H9 (cell line): ENCODE measurements at regions not wholly inside any gene's neighbourhood (a gene's known extent, or its start where the extent isn't known, plus 50 kb on each side); places are given as distances from the start of the nearest gene placed in this dataset.

Source experiments
- DNase-seq: peaks from one replicate; pipeline ENCODE4 v3.0.0-alpha.2; 2017
- H2AFZ ChIP-seq: one replicate; pipeline ENCODE4 v1.6.1; 2013; ENCODE audit warnings: mild to moderate bottlenecking, low read length, control low read depth, moderate library complexity
- H2AK5ac ChIP-seq: 2 replicates; pipeline ENCODE4 v1.6.1; 2013; ENCODE audit warnings: low read length, control low read depth, mixed read lengths; ENCODE audit not compliant: insufficient read length
- H2BK120ac ChIP-seq: one replicate; pipeline ENCODE4 v1.6.1; 2013; ENCODE audit warnings: low read depth, mild to moderate bottlenecking, low read length, control low read depth, inconsistent platforms; ENCODE audit not compliant: poor library complexity, severe bottlenecking
- H2BK12ac ChIP-seq: 2 replicates; pipeline ENCODE4 v1.6.1; 2013; ENCODE audit warnings: low read length, control low read depth, mixed read lengths, low read depth; ENCODE audit not compliant: insufficient read length
- H2BK15ac ChIP-seq: 2 replicates; pipeline ENCODE4 v1.6.1; 2013; ENCODE audit warnings: low read depth, low read length, control low read depth
- H2BK20ac ChIP-seq: one replicate; pipeline ENCODE4 v1.6.1; 2013; ENCODE audit warnings: low read depth, mild to moderate bottlenecking, low read length, control low read depth, inconsistent platforms; ENCODE audit not compliant: poor library complexity, severe bottlenecking
- H2BK5ac ChIP-seq: 2 replicates; pipeline ENCODE4 v1.6.1; 2013; ENCODE audit warnings: low read length, control low read depth, mixed read lengths; ENCODE audit not compliant: insufficient read length
- H3K14ac ChIP-seq: 2 replicates; pipeline ENCODE4 v1.6.1; 2013; ENCODE audit warnings: low read length, control low read depth; ENCODE audit not compliant: insufficient read depth
- H3K18ac ChIP-seq: 2 replicates; pipeline ENCODE4 v1.6.1; 2013; ENCODE audit warnings: low read depth, mild to moderate bottlenecking, mixed read lengths, low read length, control low read depth; ENCODE audit not compliant: insufficient read length
- H3K23ac ChIP-seq: 2 replicates; pipeline ENCODE4 v1.6.1; 2013; ENCODE audit warnings: low read length, control low read depth, mixed read lengths, low read depth; ENCODE audit not compliant: insufficient read length
- H3K23me2 ChIP-seq: 2 replicates; pipeline ENCODE4 v1.6.1; 2013; ENCODE audit warnings: low read depth, mild to moderate bottlenecking, mixed read lengths, low read length, control low read depth; ENCODE audit not compliant: insufficient read length, poor library complexity, severe bottlenecking
- H3K27ac ChIP-seq: 2 replicates; pipeline ENCODE4 v1.5.1; 2013; ENCODE audit warnings: low read length, control low read depth, mixed read lengths, low read depth; ENCODE audit not compliant: insufficient read length
- H3K27me3 ChIP-seq: 2 replicates; pipeline ENCODE4 v1.6.1; 2013; ENCODE audit warnings: low read length, control low read depth, inconsistent platforms; ENCODE audit not compliant: insufficient read depth
- H3K4ac ChIP-seq: 2 replicates; pipeline ENCODE4 v1.6.1; 2013; ENCODE audit warnings: low read depth, mild to moderate bottlenecking, control low read depth, inconsistent platforms, low read length, moderate library complexity
- H3K4me1 ChIP-seq: 2 replicates; pipeline ENCODE4 v1.6.1; 2013; ENCODE audit warnings: low read length, control low read depth, inconsistent platforms; ENCODE audit not compliant: insufficient read depth
- H3K4me2 ChIP-seq: 2 replicates; pipeline ENCODE4 v1.6.1; 2013; ENCODE audit warnings: low read length, control low read depth, mixed read lengths; ENCODE audit not compliant: insufficient read length, insufficient read depth
- H3K56ac ChIP-seq: 2 replicates; pipeline ENCODE4 v1.6.1; 2013; ENCODE audit warnings: low read depth, mild to moderate bottlenecking, mixed read lengths, low read length, control low read depth; ENCODE audit not compliant: insufficient read length
- H3K79me1 ChIP-seq: 2 replicates; pipeline ENCODE4 v1.6.1; 2013; ENCODE audit warnings: low read depth, mild to moderate bottlenecking, moderate library complexity, low read length, control low read depth, inconsistent platforms; ENCODE audit not compliant: insufficient read depth, poor library complexity, severe bottlenecking
- H3K79me2 ChIP-seq: 2 replicates; pipeline ENCODE4 v1.6.1; 2013; ENCODE audit warnings: low read length, control low read depth, inconsistent platforms; ENCODE audit not compliant: insufficient read depth
- H3K9ac ChIP-seq: 2 replicates; pipeline ENCODE4 v1.6.1; 2013; ENCODE audit warnings: low read length, control low read depth, mixed read lengths; ENCODE audit not compliant: insufficient read length; ENCODE audit errors: extremely low read depth
- H3K9me3 ChIP-seq: one replicate; pipeline ENCODE4 v1.6.1; 2013; ENCODE audit warnings: low read depth, low read length, inconsistent platforms; ENCODE audit not compliant: control insufficient read depth
- H3T11ph ChIP-seq: one replicate; pipeline ENCODE4 v1.6.1; 2013; ENCODE audit warnings: mild to moderate bottlenecking, low read length, control low read depth, inconsistent platforms
- H4K20me1 ChIP-seq: one replicate; pipeline ENCODE4 v1.6.1; 2013; ENCODE audit not compliant: control insufficient read depth, insufficient read length, insufficient read depth
- H4K5ac ChIP-seq: 2 replicates; pipeline ENCODE4 v1.6.1; 2013; ENCODE audit warnings: low read depth, mild to moderate bottlenecking, mixed read lengths, low read length, control low read depth; ENCODE audit not compliant: insufficient read length
- H4K8ac ChIP-seq: replicated peaks from 2 replicates; pipeline ENCODE4 v1.6.1; 2013; ENCODE audit warnings: low read length, control low read depth, mixed read lengths, low read depth; ENCODE audit not compliant: insufficient read length
- H4K91ac ChIP-seq: 2 replicates; pipeline ENCODE4 v1.6.1; 2013; ENCODE audit warnings: low read depth, mild to moderate bottlenecking, moderate library complexity, mixed read lengths, low read length, control low read depth; ENCODE audit not compliant: insufficient read length
- H3K27ac Mint-ChIP-seq, 3 experiments: 2 replicates in 2 of 3; 3 replicates in 1 of 3; pipeline ENCODE4 v1.8.0; 2020 to 2021; ENCODE audit warnings: mixed read lengths in 3 of 3, mild to moderate bottlenecking in 1 of 3, moderate library complexity in 1 of 3
- H3K27me3 Mint-ChIP-seq: 2 replicates; pipeline ENCODE4 v1.8.0; 2021; ENCODE audit warnings: low read depth, mild to moderate bottlenecking, moderate library complexity, mixed read lengths
- H3K36me3 Mint-ChIP-seq, 3 experiments: 2 replicates in 2 of 3; 3 replicates in 1 of 3; pipeline ENCODE4 v1.8.0; 2020 to 2021; ENCODE audit warnings: low read depth in 3 of 3, mixed read lengths in 3 of 3; ENCODE audit not compliant: insufficient read depth in 1 of 3
- H3K4me1 Mint-ChIP-seq, 2 experiments: 2 replicates each; pipeline ENCODE4 v1.8.0; 2020; ENCODE audit warnings: mixed read lengths in 2 of 2
- H3K4me3 Mint-ChIP-seq, 2 experiments: 2 replicates in 1 of 2; 3 replicates in 1 of 2; pipeline ENCODE4 v1.8.0; 2020 to 2021; ENCODE audit warnings: mild to moderate bottlenecking in 2 of 2, mixed read lengths in 2 of 2, moderate library complexity in 1 of 2
- H3K9me3 Mint-ChIP-seq, 2 experiments: 2 replicates in 1 of 2; 3 replicates in 1 of 2; pipeline ENCODE4 v1.8.0; 2020; ENCODE audit warnings: mild to moderate bottlenecking in 2 of 2, mixed read lengths in 2 of 2, moderate library complexity in 1 of 2
- CTCF ChIP-seq: fragments of 200-600 bp; sonication (generic); conservative IDR thresholded peaks from 3 replicates; pipeline ENCODE4 v1.8.0; 2021; ENCODE audit warnings: antibody characterized with exemption, mild to moderate bottlenecking
- WGBS: extraction: QIAGEN DNeasy Blood & Tissue Kit; methylation state at CpG from one replicate; pipeline ENCODE4 v1.1.7; 2013; ENCODE audit warnings: missing lambda C conversion rate, low lambda C conversion rate, mixed read lengths; ENCODE audit not compliant: insufficient read length; ENCODE audit errors: extremely low coverage; 5-methylcytosine and 5-hydroxymethylcytosine counted together

GRCh38 chr1:208339911-208340310 is 95.7 kb upstream of the PLXNA2 start:
- WGBS, result no CpG with 5 or more reads among the region's 2 CpGs
- Histone ChIP-seq H3K9ac (no peak overlapping the region), H2AK5ac (no peak overlapping the region), H3K79me1 (no peaks in the 10 kb centered on the region), H3K27ac (no peak overlapping the region), H3K4me2 (no peak overlapping the region), H3K56ac (no peak overlapping the region), H2BK12ac (no peak overlapping the region), H4K91ac (no peak overlapping the region), H3K23ac (no peak overlapping the region), H2AFZ (no peak overlapping the region), H4K8ac (no peak overlapping the region), H3K79me2 (no peaks in the 10 kb centered on the region), H2BK15ac (no peak overlapping the region), H3K9me3 (no peaks in the 10 kb centered on the region), H3K27me3 (no peaks in the 10 kb centered on the region), H3K4ac (no peak overlapping the region), H2BK120ac (no peak overlapping the region), H3K14ac (no peak overlapping the region), H4K20me1 (no peaks in the 10 kb centered on the region), H2BK20ac (no peak overlapping the region), H3T11ph (no peak overlapping the region), H3K23me2 (no peaks in the 10 kb centered on the region), H3K18ac (no peak overlapping the region), H4K5ac (no peak overlapping the region), H3K4me1 (no peaks in the 10 kb centered on the region), H2BK5ac (no peak overlapping the region)
- peaks cover 10 to 24% of the 10 kb centered on the region in 2 experiments for H3K4me1 Mint-ChIP-seq
- no peaks in the 10 kb centered on the region for H3K36me3 Mint-ChIP-seq
- peaks cover 8% of the 10 kb centered on the region for H3K27me3 Mint-ChIP-seq
- H3K4me3 Mint-ChIP-seq, result no peak overlapping the region
- no peak for DNase-seq
- H3K27ac Mint-ChIP-seq, result no peak overlapping the region
- no peak for TF ChIP-seq CTCF
- no peaks in the 10 kb centered on the region; a peak in 1 of 5 replicates for H3K9me3 Mint-ChIP-seq
